GM21825 (cell line): ENCODE measurements at regions not wholly inside any gene's neighbourhood (a gene's known extent, or its start where the extent isn't known, plus 50 kb on each side); places are given as distances from the start of the nearest gene placed in this dataset.

ENCODE experiments used
- ATAC-seq: cut with Tn5 transposase; IDR thresholded peaks from one replicate; pipeline ENCODE4 v1.9.1; 2021; ENCODE audit warnings: mild to moderate bottlenecking, moderate library complexity; ENCODE audit not compliant: unreplicated experiment

GRCh38 chr6:99219788-99220187 is 129.7 kb downstream of the FAXC start:
- ATAC-seq: peak; percentile 86

- no peak for ATAC-seq
Observed at GRCh38 chr6:99216959-99217358, 132.5 kb downstream of the FAXC start.

- ATAC-seq: no peak
Observed at GRCh38 chr6:99195986-99196655, 153.4 kb downstream of the FAXC start.

GRCh38 chr6:99192561-99192960 is 156.9 kb downstream of the FAXC start:
- ATAC-seq: no peak

GRCh38 chr6:99189823-99190721 is 159.4 kb downstream of the FAXC start:
- peak; percentile 98 for ATAC-seq

- no peak for ATAC-seq
Observed at GRCh38 chr6:99187429-99187828, 162.0 kb downstream of the FAXC start.

GRCh38 chr6:99186417-99186816 is 163.1 kb downstream of the FAXC start:
- no peak for ATAC-seq

GRCh38 chr6:99185525-99185924 is 163.9 kb downstream of the FAXC start:
- ATAC-seq: no peak

- ATAC-seq: no peak
Observed at GRCh38 chr6:99184696-99185095, 164.8 kb downstream of the FAXC start.

GRCh38 chr6:99183066-99183465 is 166.4 kb downstream of the FAXC start:
- no peak for ATAC-seq

- no peak for ATAC-seq
Observed at GRCh38 chr6:99181174-99181573, 168.3 kb downstream of the FAXC start.

GRCh38 chr6:99178168-99178567 is 171.3 kb downstream of the FAXC start:
- no peak for ATAC-seq

GRCh38 chr6:99177736-99178135 is 171.7 kb downstream of the FAXC start:
- no peak for ATAC-seq

- ATAC-seq: peak; percentile 78
Observed at GRCh38 chr6:99165838-99166237, 183.6 kb downstream of the FAXC start.

GRCh38 chr6:99152347-99152643 is 197.2 kb downstream of the FAXC start:
- no peak for ATAC-seq

- peak; percentile 98 for ATAC-seq
Observed at GRCh38 chr6:99151634-99152346, 197.7 kb downstream of the FAXC start.

- ATAC-seq: no peak
Observed at GRCh38 chr6:99148761-99149160, 200.7 kb downstream of the FAXC start.

- no peak for ATAC-seq
Observed at GRCh38 chr6:99148111-99148510, 200.4 kb upstream of the FBXL4 start.

GRCh38 chr6:99147206-99147605 is 199.5 kb upstream of the FBXL4 start:
- ATAC-seq: no peak

GRCh38 chr6:99146711-99147110 is 199.0 kb upstream of the FBXL4 start:
- no peak for ATAC-seq

GRCh38 chr6:99145738-99146137 is 198.0 kb upstream of the FBXL4 start:
- ATAC-seq: no peak
